Mammary epithelial cell (primary cell): ENCODE measurements at regions not wholly inside any gene's neighbourhood (a gene's known extent, or its start where the extent isn't known, plus 50 kb on each side); places are given as distances from the start of the nearest gene placed in this dataset.

Experiments
- EZH2 ChIP-seq: IDR thresholded peaks from 2 replicates; pipeline ENCODE4 v1.6.1; 2012; ENCODE audit warnings: low read length, inconsistent platforms, borderline replicate concordance
- TF ChIP-seq, protein P1 (sequence below), 2 donors: IDR thresholded peaks in 1 of 2; conservative IDR thresholded peaks in 1 of 2; 2 replicates each; pipeline ENCODE4 v1.5.1; 2011 to 2012; ENCODE audit warnings: inconsistent platforms in 2 of 2, low read length in 2 of 2, mild to moderate bottlenecking in 2 of 2, control low read depth in 1 of 2, low read depth in 1 of 2; ENCODE audit not compliant: insufficient read depth in 1 of 2; ENCODE audit errors: extremely low read depth in 1 of 2

DNA sequence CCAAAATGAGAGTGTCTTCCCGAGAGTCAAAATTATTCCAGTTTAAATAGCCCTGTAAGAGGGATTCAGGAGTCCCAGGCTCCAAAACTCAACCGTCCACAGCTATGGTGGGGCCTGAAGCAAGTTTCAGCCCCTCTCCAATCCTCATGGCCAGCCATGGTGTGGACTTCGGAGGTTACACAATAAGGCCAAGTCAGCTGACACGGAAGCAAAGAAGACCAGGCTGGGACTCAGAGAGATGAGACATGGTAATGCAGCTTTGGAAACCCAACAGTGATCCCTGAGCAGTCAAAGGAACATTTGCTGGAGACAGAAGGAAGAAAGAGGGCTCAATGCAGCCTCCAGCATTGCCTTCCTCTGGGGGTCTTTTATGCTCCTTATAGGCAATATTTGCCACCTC lies 324.6 kb upstream of the TLE3 start:
- TF ChIP-seq, protein P1, sequence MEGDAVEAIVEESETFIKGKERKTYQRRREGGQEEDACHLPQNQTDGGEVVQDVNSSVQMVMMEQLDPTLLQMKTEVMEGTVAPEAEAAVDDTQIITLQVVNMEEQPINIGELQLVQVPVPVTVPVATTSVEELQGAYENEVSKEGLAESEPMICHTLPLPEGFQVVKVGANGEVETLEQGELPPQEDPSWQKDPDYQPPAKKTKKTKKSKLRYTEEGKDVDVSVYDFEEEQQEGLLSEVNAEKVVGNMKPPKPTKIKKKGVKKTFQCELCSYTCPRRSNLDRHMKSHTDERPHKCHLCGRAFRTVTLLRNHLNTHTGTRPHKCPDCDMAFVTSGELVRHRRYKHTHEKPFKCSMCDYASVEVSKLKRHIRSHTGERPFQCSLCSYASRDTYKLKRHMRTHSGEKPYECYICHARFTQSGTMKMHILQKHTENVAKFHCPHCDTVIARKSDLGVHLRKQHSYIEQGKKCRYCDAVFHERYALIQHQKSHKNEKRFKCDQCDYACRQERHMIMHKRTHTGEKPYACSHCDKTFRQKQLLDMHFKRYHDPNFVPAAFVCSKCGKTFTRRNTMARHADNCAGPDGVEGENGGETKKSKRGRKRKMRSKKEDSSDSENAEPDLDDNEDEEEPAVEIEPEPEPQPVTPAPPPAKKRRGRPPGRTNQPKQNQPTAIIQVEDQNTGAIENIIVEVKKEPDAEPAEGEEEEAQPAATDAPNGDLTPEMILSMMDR (conservative IDR thresholded peaks at IDR 0.05 in 1 of 2, IDR thresholded peaks at IDR 0.05 in 1 of 2; ENCODE audit: extremely low read depth in 1 of 2, insufficient read depth in 1 of 2, low read depth in 1 of 2, low read length in 2 of 2): no peak
- no peak for TF ChIP-seq EZH2
